CD14-positive monocyte (primary cell): ENCODE measurements at regions not wholly inside any gene's neighbourhood (a gene's known extent, or its start where the extent isn't known, plus 50 kb on each side); places are given as distances from the start of the nearest gene placed in this dataset.
"Not testable (repeated sequence)": the region's sequence is repeated elsewhere in the genome, so short reads cannot be mapped to it uniquely, and the experiment has no call there.

ENCODE experiments used
- DNase-seq, 3 donors: peaks; one replicate each; pipeline ENCODE4 v3.0.0-alpha.2; 2011 to 2022
- H2AFZ ChIP-seq: 2 replicates; pipeline ENCODE4 v1.6.0; 2012; ENCODE audit warnings: mild to moderate bottlenecking, low read depth, low read length, inconsistent platforms; ENCODE audit not compliant: insufficient read depth, poor library complexity, severe bottlenecking
- H3K27ac ChIP-seq, 2 donors: 1 replicate in 1 of 2; 2 replicates in 1 of 2; pipeline ENCODE4 v1.5.1; 2012 to 2013; ENCODE audit warnings: low read length in 2 of 2, control low read depth in 1 of 2, inconsistent platforms in 1 of 2, low read depth in 1 of 2, mild to moderate bottlenecking in 1 of 2
- H3K27me3 ChIP-seq, 2 donors: one replicate each; pipeline versions ENCODE4 v1.6.0 to v1.6.1; 2011 to 2013; ENCODE audit warnings: low read length in 2 of 2; ENCODE audit not compliant: control insufficient read depth in 2 of 2, insufficient read depth in 2 of 2
- H3K36me3 ChIP-seq, 2 donors: replicated peaks in 1 of 2; 1 replicate in 1 of 2; 2 replicates in 1 of 2; pipeline versions ENCODE4 v1.5.1 to v1.6.1; 2012 to 2013; ENCODE audit warnings: low read length in 2 of 2, control low read depth in 1 of 2, inconsistent platforms in 1 of 2, mild to moderate bottlenecking in 1 of 2; ENCODE audit not compliant: insufficient read depth in 2 of 2, control insufficient read depth in 1 of 2
- H3K4me1 ChIP-seq, 2 donors: 1 replicate in 1 of 2; 2 replicates in 1 of 2; pipeline versions ENCODE4 v1.5.1 to v1.6.1; 2012 to 2013; ENCODE audit warnings: low read length in 2 of 2, control low read depth in 1 of 2, inconsistent platforms in 1 of 2, mild to moderate bottlenecking in 1 of 2, moderate library complexity in 1 of 2; ENCODE audit not compliant: insufficient read depth in 2 of 2, control insufficient read depth in 1 of 2
- H3K4me2 ChIP-seq: replicated peaks from 2 replicates; pipeline ENCODE3; 2012; ENCODE audit warnings: low read length, moderate library complexity, mild to moderate bottlenecking; ENCODE audit not compliant: poor library complexity, severe bottlenecking; ENCODE audit errors: extremely low read depth
- H3K4me3 ChIP-seq, 3 experiments: fragments of 200-600 bp in 1 of 3; sonication (generic) in 1 of 3; replicated peaks in 1 of 3; 1 replicate in 2 of 3; 2 replicates in 1 of 3; pipeline ENCODE4 v1.5.1; 2011 to 2013; ENCODE audit warnings: low read length in 3 of 3, mild to moderate bottlenecking in 3 of 3, control low read depth in 2 of 3, low read depth in 2 of 3, inconsistent platforms in 1 of 3, moderate library complexity in 1 of 3
- H3K79me2 ChIP-seq: 2 replicates; pipeline ENCODE4 v1.6.0; 2012; ENCODE audit warnings: mild to moderate bottlenecking, control low read depth, inconsistent platforms, low read length, moderate library complexity; ENCODE audit not compliant: insufficient read depth
- H3K9ac ChIP-seq: 2 replicates; pipeline ENCODE4 v1.6.0; 2017; ENCODE audit warnings: low read length, mild to moderate bottlenecking; ENCODE audit not compliant: insufficient read depth, poor library complexity, severe bottlenecking
- H3K9me3 ChIP-seq, 2 donors: replicated peaks in 1 of 2; 1 replicate in 1 of 2; 2 replicates in 1 of 2; pipeline versions ENCODE4 v1.5.1 to v1.6.1; 2012 to 2013; ENCODE audit warnings: low read length in 2 of 2, control low read depth in 1 of 2; ENCODE audit not compliant: control insufficient read depth in 1 of 2, insufficient read depth in 1 of 2
- H4K20me1 ChIP-seq: 2 replicates; pipeline ENCODE4 v1.6.0; 2012; ENCODE audit warnings: mild to moderate bottlenecking, low read length, control low read depth, moderate library complexity; ENCODE audit not compliant: insufficient read depth
- H3K27ac Mint-ChIP-seq, 7 donors: one replicate each; pipeline ENCODE4 v1.8.0; 2020; ENCODE audit warnings: mild to moderate bottlenecking in 7 of 7, mixed read lengths in 7 of 7, moderate library complexity in 6 of 7, inconsistent platforms in 2 of 7
- H3K27me3 Mint-ChIP-seq, 3 donors: one replicate each; pipeline ENCODE4 v1.8.0; 2021 to 2022; ENCODE audit warnings: low read depth in 3 of 3, mild to moderate bottlenecking in 3 of 3, mixed read lengths in 3 of 3, moderate library complexity in 3 of 3, inconsistent platforms in 1 of 3
- H3K36me3 Mint-ChIP-seq, 2 donors: one replicate each; pipeline ENCODE4 v1.8.0; 2020; ENCODE audit warnings: mixed read lengths in 2 of 2, inconsistent platforms in 1 of 2, mild to moderate bottlenecking in 1 of 2
- H3K4me1 Mint-ChIP-seq: one replicate; pipeline ENCODE4 v1.8.0; 2020; ENCODE audit warnings: mild to moderate bottlenecking, mixed read lengths
- H3K4me3 Mint-ChIP-seq, 2 donors: one replicate each; pipeline ENCODE4 v1.8.0; 2020; ENCODE audit warnings: mild to moderate bottlenecking in 2 of 2, mixed read lengths in 2 of 2, moderate library complexity in 1 of 2
- H3K9me3 Mint-ChIP-seq, 7 donors: one replicate each; pipeline ENCODE4 v1.8.0; 2020 to 2022; ENCODE audit warnings: mixed read lengths in 7 of 7, mild to moderate bottlenecking in 6 of 7, moderate library complexity in 6 of 7, inconsistent platforms in 2 of 7
- WGBS: methylation state at CpG from one replicate; pipeline ENCODE4 v1.1.5; 2013; ENCODE audit warnings: missing lambda C conversion rate; ENCODE audit not compliant: insufficient coverage; 5-methylcytosine and 5-hydroxymethylcytosine counted together
- intact Hi-C, 2 donors: fragments of 100-400 bp; cut with micrococcal nuclease; formaldehyde crosslinking; loops; one replicate each; pipeline versions ENCODE4 v1.15.0 to v1.15.1; 2023
- TF ChIP-seq, protein P1 (sequence below): fragments of 200-600 bp; IDR thresholded peaks from one replicate; pipeline ENCODE4 v1.8.0; 2022; ENCODE audit warnings: antibody characterized with exemption, mild to moderate bottlenecking

DNA sequence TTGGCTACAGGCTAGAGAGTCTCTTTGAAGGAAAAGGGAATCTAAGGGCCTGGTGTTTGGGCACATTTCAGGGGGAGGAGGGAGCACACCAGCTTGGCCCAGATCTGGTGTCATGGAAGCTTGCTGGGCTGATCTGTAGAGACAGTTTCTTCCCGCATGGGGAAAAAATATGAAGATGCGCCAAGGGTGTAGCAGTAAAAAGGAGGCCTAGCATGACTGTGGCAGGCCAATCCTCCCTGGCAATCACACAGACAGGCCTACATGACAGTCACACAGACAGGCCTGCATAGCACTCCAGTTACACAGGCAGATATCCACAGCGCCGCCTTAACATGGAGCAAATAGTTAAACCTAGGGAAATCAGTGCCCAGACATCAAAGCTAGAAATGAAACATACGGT lies 123.6 kb upstream of the KIF5B start:
- DNase-seq: no peak

DNA sequence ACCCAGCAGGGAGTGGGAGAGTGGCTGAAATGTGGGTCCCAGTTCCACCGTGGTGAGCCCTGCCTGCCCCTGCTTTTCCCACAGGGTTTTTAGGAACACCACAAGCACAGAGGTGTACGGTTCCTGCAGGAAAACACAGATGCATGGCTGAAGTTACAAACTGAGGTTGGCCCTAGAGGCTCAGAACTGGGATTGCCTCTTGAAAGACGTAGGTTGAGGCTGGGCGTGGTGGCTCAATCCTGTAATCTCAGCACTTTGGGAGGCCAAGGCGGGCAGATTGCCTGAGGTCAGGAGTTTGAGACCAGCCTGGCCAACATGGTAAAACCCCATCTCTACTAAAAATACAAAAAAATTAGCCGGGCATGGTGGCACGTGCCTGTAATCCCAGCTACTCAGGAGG lies 121.4 kb upstream of the KIF5B start:
- intact Hi-C loops, H3K9ac ChIP-seq, H3K27ac ChIP-seq, H3K4me1 Mint-ChIP-seq, H3K4me2 ChIP-seq, H3K79me2 ChIP-seq, H4K20me1 ChIP-seq, H3K27ac Mint-ChIP-seq, H3K27me3 Mint-ChIP-seq, H3K36me3 ChIP-seq, H2AFZ ChIP-seq, H3K36me3 Mint-ChIP-seq, H3K27me3 ChIP-seq, H3K4me1 ChIP-seq, H3K4me3 ChIP-seq, DNase-seq, H3K9me3 ChIP-seq, H3K4me3 Mint-ChIP-seq, H3K9me3 Mint-ChIP-seq: not testable (repeated sequence)
- WGBS: 95% methylated on average over 6 of the region's 7 CpGs

More for the DNA sequence above, 123.6 kb upstream of the KIF5B start:
- H3K9ac ChIP-seq: no peak overlapping the region
- no peak overlapping the region for H3K4me2 ChIP-seq
- no peaks in the 10 kb centered on the region for H3K79me2 ChIP-seq
- WGBS: 92% methylated on average over 2 of the region's 5 CpGs
- no peaks in the 10 kb centered on the region for H3K36me3 ChIP-seq
- Mint-ChIP-seq H3K4me3 (no peak overlapping the region), H3K27me3 (peaks cover 0 to 2% (median 1%) of the 10 kb centered on the region in 3 donors), H3K27ac (no peak overlapping the region), H3K4me1 (peaks cover under 1% of the 10 kb centered on the region), H3K36me3 (no peaks in the 10 kb centered on the region), H3K9me3 (peaks cover 0 to 3% (median 0%) of the 10 kb centered on the region in 7 donors)
- no peaks in the 10 kb centered on the region for H3K4me1 ChIP-seq
- intact Hi-C loops: no loop called here
- no peaks in the 10 kb centered on the region for H3K9me3 ChIP-seq
- TF ChIP-seq, protein P1, sequence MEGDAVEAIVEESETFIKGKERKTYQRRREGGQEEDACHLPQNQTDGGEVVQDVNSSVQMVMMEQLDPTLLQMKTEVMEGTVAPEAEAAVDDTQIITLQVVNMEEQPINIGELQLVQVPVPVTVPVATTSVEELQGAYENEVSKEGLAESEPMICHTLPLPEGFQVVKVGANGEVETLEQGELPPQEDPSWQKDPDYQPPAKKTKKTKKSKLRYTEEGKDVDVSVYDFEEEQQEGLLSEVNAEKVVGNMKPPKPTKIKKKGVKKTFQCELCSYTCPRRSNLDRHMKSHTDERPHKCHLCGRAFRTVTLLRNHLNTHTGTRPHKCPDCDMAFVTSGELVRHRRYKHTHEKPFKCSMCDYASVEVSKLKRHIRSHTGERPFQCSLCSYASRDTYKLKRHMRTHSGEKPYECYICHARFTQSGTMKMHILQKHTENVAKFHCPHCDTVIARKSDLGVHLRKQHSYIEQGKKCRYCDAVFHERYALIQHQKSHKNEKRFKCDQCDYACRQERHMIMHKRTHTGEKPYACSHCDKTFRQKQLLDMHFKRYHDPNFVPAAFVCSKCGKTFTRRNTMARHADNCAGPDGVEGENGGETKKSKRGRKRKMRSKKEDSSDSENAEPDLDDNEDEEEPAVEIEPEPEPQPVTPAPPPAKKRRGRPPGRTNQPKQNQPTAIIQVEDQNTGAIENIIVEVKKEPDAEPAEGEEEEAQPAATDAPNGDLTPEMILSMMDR: no peak
- no peaks in the 10 kb centered on the region for H4K20me1 ChIP-seq
- no peaks in the 10 kb centered on the region for H3K27me3 ChIP-seq
- no peak overlapping the region for H3K27ac ChIP-seq
- H3K4me3 ChIP-seq: no peak overlapping the region
- H2AFZ ChIP-seq: peak overlapping the region; percentile 35
